Muscle layer of colon (tissue), 2 donors: ENCODE measurements at regions not wholly inside any gene's neighbourhood (a gene's known extent, or its start where the extent isn't known, plus 50 kb on each side); places are given as distances from the start of the nearest gene placed in this dataset.
"Not testable (repeated sequence)": the region's sequence is repeated elsewhere in the genome, so short reads cannot be mapped to it uniquely, and the experiment has no call there.

Experiments used
- H3K27ac ChIP-seq: one replicate; pipeline ENCODE4 v1.7.0; 2013; ENCODE audit warnings: low read depth, mild to moderate bottlenecking, low read length, moderate library complexity
- H3K27me3 ChIP-seq, 2 donors: one replicate each; pipeline ENCODE4 v1.7.0; 2013; ENCODE audit warnings: low read length in 2 of 2, mild to moderate bottlenecking in 2 of 2; ENCODE audit not compliant: insufficient read depth in 2 of 2, control insufficient read depth in 1 of 2
- H3K36me3 ChIP-seq: one replicate; pipeline ENCODE4 v1.7.0; 2013; ENCODE audit warnings: mild to moderate bottlenecking, low read length; ENCODE audit not compliant: insufficient read depth
- H3K4me1 ChIP-seq: one replicate; pipeline ENCODE4 v1.7.0; 2013; ENCODE audit warnings: mild to moderate bottlenecking, low read length; ENCODE audit not compliant: insufficient read depth
- H3K4me3 ChIP-seq, 2 donors: one replicate each; pipeline ENCODE4 v1.7.0; 2013; ENCODE audit warnings: low read length in 2 of 2, low read depth in 1 of 2, mild to moderate bottlenecking in 1 of 2, moderate library complexity in 1 of 2
- H3K9ac ChIP-seq: one replicate; pipeline ENCODE4 v1.7.0; 2013; ENCODE audit warnings: low read length
- H3K9me3 ChIP-seq: one replicate; pipeline ENCODE4 v1.7.0; 2013; ENCODE audit warnings: mild to moderate bottlenecking, low read length
- donor health status: abdominal sarcoma.
- donor health status: Adenocarcinoma of cecum.

GRCh38 chr15:20473465-20473864 is 68.1 kb downstream of the GOLGA6L6 start:
- H3K9ac ChIP-seq, H3K27ac ChIP-seq, H3K27me3 ChIP-seq, H3K9me3 ChIP-seq, H3K4me3 ChIP-seq, H3K36me3 ChIP-seq, H3K4me1 ChIP-seq: not testable (repeated sequence)

GRCh38 chr15:20472983-20473382 is 68.6 kb downstream of the GOLGA6L6 start:
- not testable (repeated sequence) for H3K27me3 ChIP-seq, H3K36me3 ChIP-seq, H3K4me3 ChIP-seq, H3K27ac ChIP-seq, H3K4me1 ChIP-seq, H3K9me3 ChIP-seq, H3K9ac ChIP-seq

GRCh38 chr15:20470810-20471209 is 70.8 kb downstream of the GOLGA6L6 start:
- not testable (repeated sequence) for H3K27ac ChIP-seq, H3K9ac ChIP-seq, H3K9me3 ChIP-seq, H3K36me3 ChIP-seq, H3K27me3 ChIP-seq, H3K4me1 ChIP-seq, H3K4me3 ChIP-seq

GRCh38 chr15:20441138-20441537 is 100.5 kb downstream of the GOLGA6L6 start:
- H3K4me3 ChIP-seq, H3K36me3 ChIP-seq, H3K4me1 ChIP-seq, H3K9ac ChIP-seq, H3K9me3 ChIP-seq, H3K27me3 ChIP-seq, H3K27ac ChIP-seq: not testable (repeated sequence)

GRCh38 chr15:20440390-20440789 is 101.2 kb downstream of the GOLGA6L6 start:
- H3K27ac ChIP-seq, H3K9ac ChIP-seq, H3K9me3 ChIP-seq, H3K36me3 ChIP-seq, H3K27me3 ChIP-seq, H3K4me1 ChIP-seq, H3K4me3 ChIP-seq: not testable (repeated sequence)

GRCh38 chr15:20439111-20439510 is 102.5 kb downstream of the GOLGA6L6 start:
- H3K4me3 ChIP-seq, H3K4me1 ChIP-seq, H3K27ac ChIP-seq, H3K36me3 ChIP-seq, H3K9ac ChIP-seq, H3K27me3 ChIP-seq, H3K9me3 ChIP-seq: not testable (repeated sequence)

- H3K27me3 ChIP-seq, H3K9ac ChIP-seq, H3K4me3 ChIP-seq, H3K27ac ChIP-seq, H3K9me3 ChIP-seq, H3K36me3 ChIP-seq, H3K4me1 ChIP-seq: not testable (repeated sequence)
These were observed 103.3 kb downstream of the GOLGA6L6 start for GRCh38 chr15:20438255-20438654.

- H3K9me3 ChIP-seq, H3K4me1 ChIP-seq, H3K36me3 ChIP-seq, H3K4me3 ChIP-seq, H3K27me3 ChIP-seq, H3K9ac ChIP-seq, H3K27ac ChIP-seq: not testable (repeated sequence)
These were observed 108.1 kb downstream of the GOLGA6L6 start for GRCh38 chr15:20433468-20433867.

GRCh38 chr15:20430495-20430894 is 111.1 kb downstream of the GOLGA6L6 start:
- H3K4me3 ChIP-seq, H3K27ac ChIP-seq, H3K9ac ChIP-seq, H3K4me1 ChIP-seq, H3K27me3 ChIP-seq, H3K36me3 ChIP-seq, H3K9me3 ChIP-seq: not testable (repeated sequence)

GRCh38 chr15:20420710-20421109 is 120.9 kb downstream of the GOLGA6L6 start:
- H3K4me3 ChIP-seq, H3K9ac ChIP-seq, H3K27me3 ChIP-seq, H3K27ac ChIP-seq, H3K4me1 ChIP-seq, H3K36me3 ChIP-seq, H3K9me3 ChIP-seq: not testable (repeated sequence)

- H3K4me3 ChIP-seq, H3K27me3 ChIP-seq, H3K9ac ChIP-seq, H3K27ac ChIP-seq, H3K4me1 ChIP-seq, H3K9me3 ChIP-seq, H3K36me3 ChIP-seq: not testable (repeated sequence)
These were observed 125.0 kb downstream of the GOLGA6L6 start for GRCh38 chr15:20416618-20417017.

GRCh38 chr15:20409667-20410198 is 131.9 kb downstream of the GOLGA6L6 start:
- not testable (repeated sequence) for H3K36me3 ChIP-seq, H3K9ac ChIP-seq, H3K4me1 ChIP-seq, H3K9me3 ChIP-seq, H3K4me3 ChIP-seq, H3K27ac ChIP-seq, H3K27me3 ChIP-seq
